ENCODE measurements at regions not wholly inside any gene's neighbourhood (a gene's known extent, or its start where the extent isn't known, plus 50 kb on each side); places are given as distances from the start of the nearest gene placed in this dataset.

DNA sequence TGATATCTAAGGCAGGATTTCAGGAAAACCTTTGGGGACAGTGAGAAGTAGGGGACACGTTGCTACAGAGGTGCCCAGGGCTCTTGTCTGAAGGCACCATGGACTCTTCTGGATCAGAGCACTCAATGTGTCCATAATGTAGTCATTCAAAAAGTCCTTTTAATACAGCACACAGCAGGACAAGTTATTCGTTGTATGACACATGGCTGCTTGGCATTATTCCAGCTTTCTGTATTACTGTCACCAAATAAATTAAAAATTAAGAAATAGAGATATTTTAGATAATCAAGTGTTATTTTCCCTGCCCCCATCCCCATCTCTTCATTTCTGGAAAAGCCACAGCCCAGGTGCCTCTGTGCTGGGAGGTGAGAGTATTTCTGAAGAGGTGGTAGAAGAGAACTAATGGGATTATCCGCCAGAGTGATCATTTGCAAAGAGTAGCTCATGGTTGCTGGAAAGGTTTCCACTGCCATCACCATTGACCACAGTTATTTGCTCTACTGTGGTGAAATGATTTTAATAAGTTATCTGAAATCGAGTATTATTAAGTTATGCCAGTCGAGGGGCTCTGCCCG is 83.0 kb downstream of the CXCL12 start:
- no peak for DNase-seq (ENCODE audit: low read depth)

DNA sequence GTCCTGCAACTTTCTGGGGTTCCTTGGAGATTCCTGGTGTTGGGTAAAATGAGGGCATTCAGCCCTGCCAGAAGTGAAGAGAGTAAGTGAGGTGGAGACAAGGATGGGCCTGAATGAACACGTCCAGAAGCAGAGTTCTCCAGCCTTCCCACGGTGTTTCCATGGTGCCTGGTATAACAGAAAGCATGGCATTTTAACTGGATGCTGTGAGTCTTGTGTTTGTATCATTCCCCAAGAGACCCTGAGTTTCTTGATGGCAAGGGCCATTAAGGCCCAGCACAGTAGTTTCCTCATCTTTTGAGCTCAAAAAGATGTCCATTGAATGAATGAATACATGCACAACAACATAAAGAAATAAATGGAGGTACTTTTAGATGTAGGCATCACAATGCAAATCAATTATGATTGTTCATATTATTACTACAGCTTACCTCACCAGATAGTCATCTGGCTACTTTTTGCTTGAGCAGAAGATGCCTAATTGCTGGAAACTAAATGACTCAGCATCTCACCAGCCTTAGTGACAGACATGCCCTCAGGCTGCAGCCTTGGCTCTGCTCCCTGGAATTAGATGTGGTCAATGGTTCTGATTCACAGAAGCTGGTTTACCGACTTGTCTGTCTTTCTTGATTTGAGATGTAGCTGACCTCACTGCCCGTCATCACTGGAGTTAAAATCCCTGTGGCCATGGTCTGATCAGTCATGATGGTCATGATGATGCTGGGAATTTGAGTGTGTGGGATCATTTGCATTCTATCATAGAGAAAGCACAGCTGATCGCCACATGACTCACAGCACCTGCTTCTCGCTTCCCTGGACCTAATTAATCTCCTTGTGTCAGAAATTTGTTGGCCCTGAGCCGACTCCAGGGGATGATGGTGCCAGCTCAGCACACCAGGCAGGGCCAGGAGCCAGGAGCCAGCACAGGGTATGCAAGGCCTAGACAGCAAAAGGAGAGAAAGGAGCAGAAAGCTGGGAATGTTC is 83.9 kb downstream of the CXCL12 start:
- DNase-seq (ENCODE audit: low read depth) = peak; percentile 93

DNA sequence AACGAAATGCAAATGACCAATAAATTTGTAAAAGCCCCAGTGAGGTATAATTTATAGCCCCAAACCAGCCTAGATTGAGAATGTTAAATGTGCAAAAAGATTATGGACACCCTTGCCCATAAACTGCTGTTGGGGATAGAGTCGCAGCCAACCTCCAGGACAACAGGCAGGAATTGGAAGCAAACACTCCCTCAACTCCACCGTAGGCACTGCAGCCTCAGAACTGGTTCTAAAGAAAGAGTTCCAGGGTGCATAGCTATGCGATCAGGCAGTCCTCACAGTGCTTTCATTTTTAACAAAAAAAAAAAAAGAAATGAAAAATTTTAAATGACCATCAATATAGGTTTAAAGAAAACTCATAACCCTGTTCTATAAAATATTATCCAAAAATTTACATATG is 86.2 kb downstream of the CXCL12 start:
- DNase-seq (ENCODE audit: low read depth) = no peak

DNA sequence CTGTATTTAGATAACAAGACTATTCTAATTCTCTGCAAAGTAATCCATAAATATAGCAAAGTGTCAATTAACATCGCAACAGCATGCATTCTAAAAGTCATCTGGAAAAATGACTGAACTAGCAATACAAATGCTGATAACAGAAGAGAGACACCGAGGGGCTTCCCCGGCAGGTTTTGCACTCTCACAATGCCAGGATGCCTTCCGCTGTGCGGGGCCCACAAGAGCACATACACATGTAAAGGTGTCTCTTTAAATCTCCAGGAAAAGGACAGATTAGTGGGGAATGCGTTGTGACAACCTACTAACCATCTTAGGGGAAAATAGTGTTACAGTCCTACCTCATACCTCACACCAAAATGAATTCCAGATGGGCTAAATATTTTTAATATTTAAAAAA is 86.9 kb downstream of the CXCL12 start:
- DNase-seq (ENCODE audit: low read depth) = no peak

GRCh38 chr10:44295644-44296241 is 89.2 kb downstream of the CXCL12 start:
- peak; percentile 42 for DNase-seq (ENCODE audit: low read depth)

DNA sequence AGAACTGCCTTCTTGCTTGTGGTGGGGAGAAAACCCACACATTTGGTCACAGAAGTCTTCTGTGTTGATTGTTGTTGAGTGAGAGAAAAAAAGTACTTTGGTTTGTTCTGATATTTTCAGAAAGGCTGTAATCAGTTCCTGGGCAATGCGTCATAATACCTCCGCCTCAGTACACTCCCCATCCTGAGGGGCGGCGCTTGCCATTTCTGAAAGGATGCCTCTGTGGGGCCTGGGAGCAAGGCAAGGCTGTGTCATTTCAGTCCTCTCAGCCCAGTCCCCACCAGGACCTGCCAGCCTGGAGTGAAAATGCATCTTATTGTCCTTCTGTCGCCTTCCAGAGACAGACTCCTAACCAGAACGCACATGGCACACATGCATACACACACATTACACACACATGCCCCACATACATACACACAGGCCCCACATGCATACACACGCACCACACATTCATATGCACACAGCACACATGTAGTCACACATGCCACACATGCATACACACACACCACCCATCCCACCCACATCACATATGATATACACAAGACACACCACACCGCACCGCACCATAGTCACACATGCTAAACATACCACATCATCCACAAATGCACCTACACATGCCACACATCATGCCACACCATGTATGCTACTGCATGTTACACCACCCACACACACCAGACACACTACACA is 90.0 kb downstream of the CXCL12 start:
- DNase-seq (ENCODE audit: low read depth) = no peak

GRCh38 chr10:44293842-44294241 is 91.1 kb downstream of the CXCL12 start:
- peak; percentile 88 for DNase-seq (ENCODE audit: low read depth)

DNA sequence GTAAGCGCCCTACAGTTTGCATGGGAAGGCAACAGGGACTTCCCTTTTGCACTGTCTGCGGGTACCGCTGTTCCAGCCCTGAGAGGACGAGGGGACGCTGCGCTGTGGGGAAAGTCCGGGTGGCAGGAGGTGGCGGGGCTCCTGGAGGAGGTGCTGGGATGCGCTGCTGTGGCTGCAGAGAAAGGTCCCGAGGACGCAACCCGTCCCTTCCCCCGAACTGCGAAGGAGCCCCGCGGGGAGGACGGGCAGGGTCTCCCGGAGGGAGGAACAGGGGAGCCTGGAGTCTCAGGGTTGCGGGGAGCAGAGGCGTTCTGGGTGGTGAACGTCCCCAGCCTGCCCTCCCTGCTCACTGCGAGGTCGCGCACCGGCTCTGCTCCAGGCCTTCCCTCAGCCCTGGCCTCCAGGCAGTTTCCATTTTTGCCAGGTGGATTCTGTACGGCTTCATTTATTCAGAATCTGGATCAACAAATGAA is 91.6 kb downstream of the CXCL12 start:
- DNase-seq (ENCODE audit: low read depth) = no peak

GRCh38 chr10:44292390-44293002 is 92.4 kb downstream of the CXCL12 start:
- DNase-seq (ENCODE audit: low read depth) = no peak

GRCh38 chr10:44291091-44291490 is 93.8 kb downstream of the CXCL12 start:
- DNase-seq (ENCODE audit: low read depth) = no peak

DNA sequence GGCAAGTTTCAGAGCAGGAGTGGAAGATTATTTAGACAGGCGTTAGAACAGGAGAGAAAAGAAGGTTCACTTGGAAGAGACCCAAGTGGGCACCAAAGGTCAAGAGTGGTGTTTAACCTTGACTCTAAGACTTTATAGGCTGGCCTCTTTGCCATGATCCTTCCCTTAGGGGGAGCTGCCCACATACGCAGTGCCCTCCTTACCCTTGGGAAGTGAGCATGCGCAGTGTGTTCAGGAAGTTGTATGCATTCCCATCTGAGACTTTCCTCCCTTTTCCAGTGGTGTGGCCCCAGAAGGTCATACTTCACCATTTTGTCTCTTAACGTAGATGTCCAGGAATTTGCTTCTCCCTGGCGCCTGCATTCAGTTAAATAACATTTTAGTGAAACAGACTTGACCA is 95.8 kb downstream of the CXCL12 start:
- no peak for DNase-seq (ENCODE audit: low read depth)

GRCh38 chr10:44287408-44287807 is 97.5 kb downstream of the CXCL12 start:
- DNase-seq (ENCODE audit: low read depth) = no peak

GRCh38 chr10:44284198-44285084 is 100.5 kb downstream of the CXCL12 start:
- DNase-seq (ENCODE audit: low read depth) = no peak

DNA sequence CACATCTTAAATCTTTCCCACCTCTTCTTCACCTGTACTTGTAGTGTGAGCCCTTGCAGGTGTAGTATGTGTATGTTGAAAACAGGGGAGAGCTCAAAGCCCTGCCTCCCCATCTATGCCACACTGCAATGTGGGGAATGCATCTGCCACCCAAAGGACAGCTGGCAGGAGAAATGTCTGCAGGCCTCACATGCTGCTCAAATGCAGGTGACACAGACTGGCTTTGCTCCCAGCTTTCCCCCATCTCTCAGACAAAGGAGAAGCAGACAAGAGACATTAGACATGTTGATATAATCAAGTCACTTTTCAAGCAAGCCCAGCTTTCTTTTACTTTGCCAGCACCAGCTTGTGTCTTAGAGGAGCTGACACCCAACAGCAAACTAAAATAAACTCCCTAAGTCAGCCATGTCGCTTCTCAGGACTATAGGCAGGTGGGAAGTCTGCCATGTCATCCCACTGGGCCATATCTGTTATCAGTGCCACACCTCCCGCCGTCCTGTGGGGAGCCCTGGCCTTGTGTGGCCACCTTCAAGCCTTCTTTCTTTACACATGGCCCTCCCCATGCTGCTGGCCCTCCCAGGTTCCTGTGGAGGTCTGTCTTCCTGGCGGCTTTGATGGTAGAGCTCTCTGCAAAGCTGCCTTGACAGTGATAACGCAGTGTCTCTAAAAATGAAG is 102.1 kb downstream of the CXCL12 start:
- no peak for DNase-seq (ENCODE audit: low read depth)

DNA sequence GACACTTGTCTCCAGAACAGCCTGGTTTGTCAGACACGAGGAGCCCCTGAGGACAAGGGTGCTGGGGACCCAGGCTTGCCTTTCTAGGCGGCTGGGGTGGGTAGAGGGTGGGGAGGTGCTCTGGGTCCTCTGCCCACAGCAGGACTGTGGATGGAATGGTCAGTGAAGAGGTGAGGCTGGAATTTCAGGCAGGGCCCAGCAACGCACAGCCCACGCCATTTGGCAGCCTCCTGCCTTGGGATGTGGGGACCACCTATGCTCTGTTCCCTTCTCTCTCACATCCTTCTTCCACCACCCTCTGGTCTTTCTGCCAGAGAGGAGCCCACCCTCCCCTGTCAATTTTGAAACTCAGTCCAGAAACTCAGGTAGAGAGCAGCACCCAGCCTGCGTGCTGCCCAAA is 103.2 kb downstream of the CXCL12 start:
- DNase-seq (ENCODE audit: low read depth) = no peak

- no peak for DNase-seq (ENCODE audit: low read depth)
Observed at GRCh38 chr10:44281089-44281613, 103.7 kb downstream of the CXCL12 start.

DNA sequence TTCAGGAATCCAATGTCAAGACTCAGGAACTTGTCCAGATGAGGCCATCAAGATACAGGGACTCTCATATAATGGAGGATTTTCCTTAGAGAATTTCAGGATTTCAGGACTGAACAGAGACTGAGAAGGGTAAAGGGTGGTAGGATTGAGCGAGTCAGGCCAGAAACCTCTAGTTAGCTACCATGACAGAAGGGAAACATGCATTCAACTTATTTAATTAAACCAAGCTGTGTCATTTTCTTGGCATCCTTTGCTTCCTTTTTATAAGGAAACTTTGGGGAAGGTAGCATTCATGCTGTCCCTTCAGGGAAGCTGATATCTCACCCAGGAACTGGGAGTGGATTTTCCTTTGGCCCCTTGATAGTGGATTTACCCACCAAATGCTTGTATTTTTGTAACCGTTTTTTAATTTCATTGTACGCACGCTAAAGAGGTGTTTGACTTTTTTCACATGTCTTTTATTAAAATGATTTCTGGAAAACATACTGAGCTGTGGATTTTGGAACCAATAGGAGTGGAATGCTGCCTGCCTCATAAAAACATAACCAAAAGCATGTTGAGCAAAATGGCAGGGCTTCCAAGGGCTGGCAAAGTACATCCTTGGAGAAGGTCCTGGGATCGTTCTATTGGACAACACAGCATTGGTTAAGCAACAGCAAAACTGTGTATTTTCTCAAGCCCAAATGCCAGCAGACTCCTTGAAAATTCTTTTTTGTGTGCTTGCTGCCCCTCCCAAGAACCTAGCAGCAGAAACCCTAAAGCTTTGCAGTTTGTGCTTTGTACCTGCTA is 104.5 kb downstream of the CXCL12 start:
- DNase-seq (ENCODE audit: low read depth) = no peak

- DNase-seq (ENCODE audit: low read depth) = no peak
Observed at GRCh38 chr10:44279426-44280126, 105.3 kb downstream of the CXCL12 start.
